GM21390 (cell line): ENCODE measurements at regions not wholly inside any gene's neighbourhood (a gene's known extent, or its start where the extent isn't known, plus 50 kb on each side); places are given as distances from the start of the nearest gene placed in this dataset.

Experiments
- ATAC-seq: cut with Tn5 transposase; IDR thresholded peaks from one replicate; pipeline ENCODE4 v1.9.1; 2021; ENCODE audit not compliant: unreplicated experiment

DNA sequence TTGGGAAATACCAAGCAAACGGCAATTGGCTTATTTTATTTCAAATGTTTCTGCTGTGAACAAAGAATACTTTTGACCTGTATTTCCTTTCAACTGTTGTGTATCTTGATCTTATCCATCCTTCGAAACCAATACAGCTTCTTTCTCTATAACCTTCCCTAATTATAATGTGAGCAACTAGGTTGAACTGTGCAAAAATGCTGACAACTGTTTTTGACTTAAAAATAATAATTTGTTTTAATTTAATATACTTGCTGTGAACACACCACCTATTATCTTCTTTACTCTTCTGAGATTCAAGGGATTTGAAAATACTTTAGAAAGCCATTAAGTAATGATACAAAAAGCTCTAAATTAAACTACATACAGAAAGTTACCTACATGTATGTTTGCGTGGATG lies 682.5 kb upstream of the CCDC179 start:
- ATAC-seq = no peak

DNA sequence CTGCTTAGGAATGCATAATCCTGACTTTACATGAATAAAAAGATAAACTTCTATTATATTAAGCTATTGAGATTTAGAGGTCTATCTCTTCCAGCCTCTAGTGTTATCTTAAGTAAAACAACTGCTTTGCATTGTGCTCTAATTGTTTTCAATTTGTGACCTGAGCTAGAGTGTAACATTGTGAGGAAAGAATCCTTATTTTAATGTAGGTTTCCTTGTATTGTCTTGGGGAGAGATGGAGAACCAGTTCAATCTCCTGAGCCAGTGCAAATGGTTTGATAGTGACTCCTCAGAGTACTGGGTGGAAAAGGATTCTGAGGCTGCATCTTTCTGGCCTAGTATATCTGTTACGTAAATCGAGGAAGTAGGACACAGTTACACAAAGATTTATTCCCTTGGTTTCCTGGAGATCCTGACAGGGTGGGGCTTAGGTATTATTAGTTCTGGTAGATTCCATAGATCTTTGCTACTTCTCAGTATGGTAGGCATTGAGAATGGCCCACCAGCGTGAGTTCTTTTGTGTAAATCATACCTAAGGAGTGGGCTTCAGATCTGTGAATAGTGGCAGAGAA lies 683.5 kb upstream of the CCDC179 start:
- ATAC-seq = no peak

DNA sequence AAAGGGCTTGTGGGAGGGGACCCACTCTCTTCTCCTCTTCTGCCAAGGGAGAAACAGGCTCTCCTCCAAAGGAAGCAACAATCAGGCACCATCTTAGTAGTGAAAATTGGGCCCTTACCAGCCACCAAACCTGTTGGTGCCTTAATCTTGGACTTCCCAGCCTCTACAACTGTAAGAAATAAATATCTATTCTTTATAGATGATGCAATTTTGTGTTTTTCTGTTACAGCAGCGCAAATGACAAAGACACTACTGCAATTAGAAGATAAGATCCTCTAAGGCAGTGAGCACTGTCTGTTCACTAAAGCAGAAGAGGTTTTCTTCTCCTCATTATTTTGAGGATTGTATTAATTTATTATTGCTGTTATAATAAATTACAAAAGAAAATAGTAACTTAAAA lies 691.4 kb upstream of the CCDC179 start:
- no peak for ATAC-seq

DNA sequence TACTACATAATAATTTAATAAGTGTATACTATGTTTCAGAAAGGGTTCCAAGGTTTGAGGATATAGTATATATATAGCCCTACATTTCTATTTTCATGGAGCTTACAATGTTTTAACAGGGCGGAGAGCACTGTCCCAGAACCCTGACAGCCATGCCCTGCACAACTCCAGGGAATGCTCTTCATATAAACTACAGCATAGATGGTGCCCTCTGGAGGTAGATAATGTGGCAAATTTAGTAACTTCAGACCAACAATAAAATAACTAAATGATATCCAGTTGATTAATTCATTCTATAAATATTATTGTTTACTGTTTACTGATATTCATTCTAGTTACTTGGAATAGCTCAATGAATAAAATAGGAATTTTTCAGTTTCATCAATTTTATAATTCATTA lies 693.7 kb upstream of the CCDC179 start:
- no peak for ATAC-seq

DNA sequence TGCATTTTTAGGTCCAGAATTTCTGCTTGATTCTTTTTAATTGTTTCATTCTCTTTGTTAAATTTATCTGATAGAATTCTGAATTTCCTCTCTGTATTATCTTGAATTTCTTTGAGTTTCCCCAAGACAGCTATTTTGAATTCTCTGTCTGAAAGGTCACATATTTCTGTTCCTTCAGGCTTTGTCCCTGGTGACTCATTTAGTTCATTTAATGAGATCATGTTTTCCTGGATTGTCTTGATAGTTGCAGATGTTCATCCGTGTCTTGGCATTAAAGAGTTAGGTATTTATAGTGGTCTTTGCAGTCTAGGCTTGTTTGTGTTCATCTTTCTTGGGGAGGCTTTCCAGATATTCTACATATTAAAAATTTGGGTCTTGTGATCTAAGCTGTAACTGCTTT lies 694.8 kb upstream of the CCDC179 start:
- no peak for ATAC-seq

DNA sequence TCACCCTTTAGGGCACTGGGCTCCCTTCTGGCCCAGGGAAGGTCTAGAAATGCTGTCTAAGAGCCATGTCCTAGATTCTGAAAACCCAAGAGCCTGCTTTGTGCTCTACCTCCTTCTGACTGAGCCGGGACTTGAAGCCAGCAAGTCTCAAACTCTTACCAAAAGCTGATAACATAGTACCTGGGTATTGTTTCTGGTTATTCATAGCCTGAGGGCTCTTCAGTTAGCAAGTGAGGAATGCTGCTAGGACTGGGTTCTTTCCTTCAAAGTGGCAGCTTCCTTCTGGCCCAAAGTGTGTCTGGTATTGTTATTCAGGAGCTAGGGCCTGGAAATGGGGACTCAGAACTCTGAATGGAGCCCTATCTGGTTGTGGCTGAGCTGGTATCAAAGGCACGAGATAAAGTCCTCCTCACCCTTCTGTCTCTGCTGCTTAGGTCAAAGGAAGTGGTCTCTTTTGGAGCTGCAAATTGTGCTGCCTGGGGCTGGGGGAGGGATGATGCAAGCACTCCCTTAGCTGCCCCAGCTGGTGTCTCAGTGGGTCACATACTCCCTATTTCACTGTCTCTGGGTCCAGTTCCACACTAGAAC lies 696.0 kb upstream of the CCDC179 start:
- no peak for ATAC-seq

DNA sequence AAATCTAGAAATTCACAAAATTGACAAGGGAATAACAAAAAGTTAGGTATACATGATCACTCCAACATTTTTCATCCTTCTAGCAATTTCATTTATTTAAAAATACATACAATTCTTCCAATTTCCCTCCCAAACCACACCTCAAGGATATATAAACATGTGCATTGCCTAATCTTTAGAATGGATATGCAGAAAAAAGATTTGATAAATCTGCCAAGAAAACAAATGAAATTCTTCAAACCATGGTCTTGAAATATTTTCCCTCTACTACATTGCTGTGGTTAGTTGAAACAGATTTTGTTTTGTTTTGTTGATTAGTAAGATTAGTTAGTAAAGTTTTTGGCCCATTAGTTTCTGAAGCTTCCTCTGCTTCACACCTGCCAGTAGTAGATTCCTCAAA lies 703.3 kb upstream of the CCDC179 start:
- ATAC-seq = no peak

DNA sequence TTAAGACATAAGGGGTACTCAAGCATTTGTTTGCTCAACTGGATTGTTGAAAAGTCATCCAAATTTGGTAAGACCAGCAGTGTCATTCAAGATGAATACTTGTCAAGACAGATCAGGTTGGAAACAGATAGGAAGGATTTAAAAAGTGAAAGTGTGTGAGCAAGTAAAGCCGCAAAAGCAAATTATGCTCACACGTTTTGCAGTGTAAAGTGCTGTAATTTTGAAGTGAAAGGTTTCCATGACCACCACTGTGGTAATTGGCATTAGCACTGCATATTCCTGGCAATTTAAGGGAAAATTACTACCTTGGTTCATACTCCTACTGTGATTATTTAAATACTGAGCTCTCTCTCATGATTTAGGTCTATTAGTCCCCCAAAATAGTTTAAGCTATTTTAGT lies 704.1 kb upstream of the CCDC179 start:
- no peak for ATAC-seq

DNA sequence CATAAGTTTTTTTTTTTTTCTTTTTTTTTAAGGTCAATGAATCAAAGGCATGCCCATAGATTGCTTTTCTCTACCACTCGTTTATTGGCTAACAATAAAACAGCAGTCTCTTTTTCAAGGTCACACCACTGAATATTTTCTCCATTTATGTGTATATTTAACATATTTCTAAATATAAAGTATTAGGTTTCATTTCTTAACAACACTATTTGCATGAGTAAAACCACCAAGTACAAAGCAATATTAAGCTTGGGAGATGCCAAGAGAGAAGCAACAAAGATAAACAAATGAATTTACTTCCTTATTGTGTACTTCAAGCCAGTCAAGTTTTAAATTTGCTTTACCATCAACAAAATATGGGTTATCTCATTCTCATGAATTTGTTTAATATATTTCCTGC lies 708.9 kb upstream of the CCDC179 start:
- peak; percentile 56 for ATAC-seq

DNA sequence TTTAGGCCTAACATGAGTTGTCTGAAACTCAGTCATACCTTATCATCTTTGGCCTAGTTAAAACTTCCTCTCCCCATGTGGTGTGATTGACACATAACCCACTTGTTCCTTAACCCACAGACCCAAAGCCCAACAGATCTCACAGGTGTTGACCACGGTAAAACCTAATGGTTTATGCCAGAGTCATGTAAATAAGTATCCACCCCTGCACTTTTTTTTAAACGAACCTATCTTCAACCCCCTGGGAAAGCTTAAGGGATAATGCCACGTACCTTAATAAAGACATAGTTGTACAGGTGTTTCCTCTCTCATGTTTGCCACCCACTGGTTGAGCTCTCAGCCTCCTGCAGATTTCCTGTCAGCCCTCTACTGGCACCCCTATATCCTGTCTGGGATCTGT lies 709.3 kb upstream of the CCDC179 start:
- peak; percentile 80 for ATAC-seq

DNA sequence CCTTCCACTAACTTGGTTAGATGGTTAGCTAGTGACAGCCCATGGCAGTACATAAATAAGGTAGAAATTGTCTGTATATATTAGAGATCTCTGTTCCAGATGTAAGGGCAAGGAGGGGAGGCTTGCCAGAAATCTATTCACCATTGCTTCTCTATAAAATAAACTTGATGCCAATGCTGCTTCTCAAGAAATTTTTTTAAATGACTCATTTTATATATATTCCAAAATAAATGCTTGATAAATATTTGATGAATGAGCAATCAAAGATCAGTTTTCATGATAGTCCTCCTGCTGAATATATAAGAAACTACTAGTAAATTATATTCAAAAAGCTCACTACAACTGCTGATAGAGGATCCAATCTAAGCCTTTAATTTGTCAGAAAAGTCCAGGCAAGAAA lies 710.6 kb upstream of the CCDC179 start:
- no peak for ATAC-seq

DNA sequence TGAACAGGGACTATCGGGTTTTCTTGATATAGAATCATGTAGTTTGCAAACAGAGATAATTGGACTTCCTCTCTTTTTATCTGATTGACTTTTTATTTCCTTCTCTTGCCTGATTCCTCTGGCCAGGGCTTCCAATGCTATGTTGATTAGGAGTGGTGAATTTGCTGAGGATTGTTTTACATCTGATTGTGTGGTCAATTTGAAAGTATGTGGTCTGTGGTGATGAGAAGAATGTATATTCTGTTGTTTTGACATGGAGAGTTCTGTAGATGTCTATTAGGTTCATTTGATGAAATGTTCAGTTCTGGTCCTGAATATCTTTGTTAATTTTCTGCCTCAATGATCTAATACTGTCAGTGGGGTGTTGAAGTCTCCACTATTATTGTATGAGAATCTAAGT lies 713.2 kb upstream of the CCDC179 start:
- ATAC-seq = no peak

DNA sequence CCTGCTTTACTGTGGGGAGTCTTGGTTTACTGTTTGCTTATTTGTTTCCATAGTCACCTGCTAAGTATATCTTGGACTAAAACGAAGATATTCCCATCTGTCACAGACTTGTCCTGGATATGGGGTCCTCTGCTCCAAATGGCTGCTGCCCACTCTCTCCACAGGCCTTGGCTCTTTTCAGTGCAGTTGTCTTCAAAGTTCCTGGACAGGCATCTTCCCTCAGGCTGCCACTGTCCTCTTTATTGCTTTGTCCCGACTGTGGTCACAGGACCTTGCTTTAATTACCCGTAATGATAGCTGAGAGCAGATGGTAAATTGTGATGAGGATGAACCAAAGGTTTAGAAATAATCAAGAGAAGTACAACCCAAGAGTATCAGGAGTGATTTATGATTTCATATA lies 713.9 kb upstream of the CCDC179 start:
- no peak for ATAC-seq

DNA sequence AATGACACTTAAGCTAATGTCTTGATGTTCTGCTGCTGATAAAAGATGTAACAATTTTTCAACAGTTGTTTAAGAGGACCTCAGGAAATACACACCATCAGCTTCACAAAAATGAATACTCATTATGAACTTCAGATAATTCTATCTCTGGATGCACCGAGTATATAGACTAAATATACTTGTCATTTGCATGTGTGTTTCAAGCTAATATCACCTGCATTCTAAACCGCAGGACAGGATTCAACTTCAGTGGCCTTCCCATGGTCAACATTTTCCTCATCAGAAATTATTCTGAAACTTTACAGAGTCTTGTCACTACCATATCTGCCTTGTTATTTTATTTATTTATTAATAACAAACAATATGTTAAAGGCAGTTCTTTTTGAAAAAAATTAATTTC lies 717.0 kb upstream of the CCDC179 start:
- no peak for ATAC-seq

DNA sequence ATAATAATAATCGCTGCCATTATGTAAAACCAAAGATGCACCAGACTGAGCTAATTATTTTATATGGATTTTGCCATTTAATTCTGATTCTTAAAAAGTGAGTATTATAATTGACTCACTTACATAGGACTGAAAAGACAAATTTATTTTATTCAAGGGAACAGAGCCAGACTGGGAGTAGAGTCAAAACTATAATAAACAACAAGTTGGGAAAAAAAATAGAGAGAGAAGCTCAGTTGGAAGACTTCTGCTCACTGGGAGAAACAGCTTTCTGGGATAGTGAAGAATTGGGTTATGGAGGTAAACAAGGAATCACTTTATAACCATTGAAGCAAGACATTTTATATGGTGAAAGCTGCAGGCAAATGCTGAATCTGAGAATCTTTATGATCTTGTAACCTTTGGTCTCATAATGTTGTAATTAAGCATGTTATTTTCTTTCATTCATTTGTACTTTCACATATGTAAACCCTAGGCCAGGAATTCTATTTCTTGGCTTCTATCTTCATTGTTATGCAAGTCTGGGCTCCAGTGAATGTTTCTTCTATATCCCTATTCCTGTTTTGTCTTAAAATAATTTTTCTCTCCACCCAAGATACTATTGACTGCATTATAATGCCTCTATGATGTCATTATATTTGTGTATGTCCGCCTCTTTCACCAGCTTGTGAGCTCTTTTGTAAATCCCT lies 725.3 kb upstream of the CCDC179 start:
- no peak for ATAC-seq

DNA sequence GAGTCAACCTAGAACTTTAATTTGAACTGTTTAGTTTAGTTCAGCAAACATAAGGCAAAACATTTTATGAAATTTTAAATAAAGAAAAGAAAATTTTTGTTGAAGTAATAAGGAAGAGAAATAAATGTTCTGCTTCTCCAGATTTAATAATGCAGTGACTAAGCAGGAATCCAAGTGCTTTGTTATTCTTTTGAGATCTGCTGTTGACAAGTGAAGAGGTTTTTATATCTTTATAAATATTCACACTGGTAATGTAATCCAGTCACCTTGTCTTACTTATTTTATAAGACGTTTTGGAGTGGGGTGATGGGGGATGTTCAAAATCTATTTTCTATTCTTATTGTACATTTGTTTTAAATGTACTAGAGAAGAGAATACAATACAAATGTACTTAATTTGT lies 725.9 kb upstream of the CCDC179 start:
- no peak for ATAC-seq

DNA sequence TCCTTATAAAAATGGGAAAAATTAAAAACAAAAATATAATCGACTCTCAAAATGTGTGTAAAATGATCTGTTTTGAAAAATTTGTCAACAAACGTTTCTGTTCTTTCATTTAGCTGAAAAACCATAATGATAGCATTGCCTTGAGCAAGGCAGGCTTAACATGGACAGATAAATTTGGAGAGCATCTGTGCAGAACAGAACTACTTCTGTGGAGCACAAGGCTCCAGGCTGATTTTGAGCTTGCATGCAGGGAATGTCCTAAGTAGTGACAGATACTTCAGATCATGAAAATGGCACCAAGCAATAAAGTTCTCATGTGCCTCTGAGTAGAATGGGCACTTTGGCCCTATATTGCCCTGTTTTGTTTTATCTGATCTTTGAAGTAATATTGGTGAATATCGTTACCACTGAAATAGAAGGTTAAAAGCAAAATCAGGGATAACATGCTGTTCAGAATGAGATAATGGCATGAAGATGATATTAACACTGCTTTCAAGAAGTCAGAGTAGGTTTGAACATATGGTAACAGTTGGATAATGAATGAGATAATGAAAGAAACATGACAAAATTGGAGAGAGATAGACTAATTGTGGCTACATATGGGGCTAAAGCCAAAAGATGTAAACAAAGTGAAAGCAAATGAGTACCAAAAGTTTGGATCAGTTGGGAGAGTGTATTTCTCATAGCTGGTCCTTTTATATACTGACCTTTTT lies 730.5 kb upstream of the CCDC179 start:
- ATAC-seq = no peak

DNA sequence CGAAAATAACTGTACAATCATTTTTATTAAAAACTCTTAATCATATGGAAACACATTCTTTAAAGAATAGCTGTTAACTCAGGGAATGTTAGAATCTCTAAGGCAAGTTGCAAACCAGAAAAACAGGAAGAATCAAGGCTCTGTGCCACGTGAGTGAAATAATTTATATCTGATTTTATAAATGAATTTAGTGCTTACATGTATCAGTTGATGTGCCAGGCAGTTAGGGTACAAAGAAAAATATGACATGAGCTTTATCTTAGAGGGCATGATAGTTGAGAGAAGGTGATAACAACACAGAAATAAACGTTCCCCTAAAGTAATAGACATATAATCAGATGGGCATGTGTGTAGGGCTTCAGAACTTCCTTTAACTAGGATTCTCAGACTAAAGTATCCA lies 734.5 kb upstream of the CCDC179 start:
- no peak for ATAC-seq

DNA sequence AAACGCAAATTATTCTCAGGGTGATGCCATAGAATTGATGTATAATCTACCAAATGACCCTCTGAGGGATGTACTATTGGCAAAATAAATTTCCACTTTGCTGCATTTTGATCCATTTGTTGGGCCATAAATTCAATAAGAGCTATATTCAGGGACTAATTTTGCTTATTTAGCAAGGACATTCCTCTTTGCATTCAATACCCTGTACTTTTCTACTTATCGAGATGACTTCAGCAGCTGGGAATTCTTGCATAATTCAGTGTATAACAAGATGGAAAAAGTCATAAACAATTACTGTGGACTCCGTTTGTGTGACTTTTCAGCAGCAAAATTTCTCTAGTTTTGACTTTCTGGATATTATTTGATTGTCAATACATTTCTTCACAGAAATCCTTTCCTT lies 744.7 kb upstream of the CCDC179 start:
- ATAC-seq = no peak

DNA sequence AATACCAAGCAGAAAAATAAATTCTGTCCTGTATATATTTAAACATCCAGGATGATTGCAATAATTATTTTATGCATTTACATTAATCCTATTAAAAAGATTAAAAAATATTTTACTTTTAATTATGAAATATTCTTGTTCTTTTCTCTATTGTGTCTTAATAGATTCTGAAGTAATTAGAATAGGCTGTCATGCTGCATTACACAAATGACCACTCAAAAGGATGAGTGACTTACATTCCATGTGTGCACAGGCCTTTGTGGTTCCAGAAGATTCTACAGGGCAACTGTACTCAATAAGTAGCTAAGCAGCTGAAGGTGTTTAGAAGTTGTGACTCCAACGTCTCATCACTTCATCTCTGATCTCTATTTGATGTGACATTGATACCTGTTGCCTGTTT lies 745.9 kb upstream of the CCDC179 start:
- no peak for ATAC-seq

DNA sequence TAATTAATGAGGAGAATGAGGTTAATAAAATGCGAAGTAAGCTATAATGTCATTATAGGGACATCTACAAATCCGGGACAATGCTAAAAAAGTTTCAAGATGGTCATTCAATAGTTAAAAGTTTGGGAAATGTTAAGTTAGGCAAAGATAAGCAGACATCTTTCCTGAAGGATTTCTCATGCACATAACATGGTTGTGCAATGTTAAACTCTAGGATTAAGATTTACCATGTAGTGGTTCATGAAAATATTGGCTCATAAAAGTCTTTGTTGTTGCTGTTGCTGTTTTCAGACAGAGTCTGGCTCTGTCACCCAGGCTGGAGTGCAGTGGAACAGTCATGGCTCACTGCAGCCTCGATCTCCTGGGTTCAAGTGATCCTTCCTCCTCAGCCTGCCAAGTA lies 751.5 kb upstream of the CCDC179 start:
- ATAC-seq = no peak

DNA sequence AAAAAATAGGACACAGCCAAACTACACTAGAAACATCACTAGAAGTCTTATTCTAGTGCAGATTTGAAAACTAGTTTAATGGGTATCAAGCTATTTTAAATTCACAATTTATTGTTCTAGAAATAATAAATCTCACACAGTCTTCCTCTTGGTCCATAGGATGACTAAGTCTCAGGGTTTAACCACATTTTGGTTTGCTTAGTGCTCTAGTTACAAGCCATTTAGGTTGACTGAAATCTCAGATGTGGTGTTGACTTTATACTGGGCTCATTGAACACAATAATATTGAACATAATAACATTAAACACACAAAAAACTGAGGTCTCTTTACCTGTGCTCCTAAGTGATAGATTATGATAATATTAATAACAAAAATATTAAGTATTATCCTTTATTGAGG lies 760.3 kb upstream of the CCDC179 start:
- no peak for ATAC-seq
